ENCODE measurements at regions not wholly inside any gene's neighbourhood (a gene's known extent, or its start where the extent isn't known, plus 50 kb on each side); places are given as distances from the start of the nearest gene placed in this dataset.

- no peak for DNase-seq (ENCODE audit: extremely low read depth, low read depth)
- H3K4me3 ChIP-seq (replicated peaks; ENCODE audit: low read depth, low read length) = no peak overlapping the region
- no peak for TF ChIP-seq CTCF (IDR thresholded peaks at IDR 0.05; ENCODE audit: low read depth, low read length, missing control alignments)
These were observed 536.7 kb upstream of the MMS22L start for GRCh38 chr6:97819710-97820109.

GRCh38 chr6:97820400-97820799 is 537.4 kb upstream of the MMS22L start:
- H3K4me3 ChIP-seq (replicated peaks; ENCODE audit: low read depth, low read length) = no peak overlapping the region
- no peak for TF ChIP-seq CTCF (IDR thresholded peaks at IDR 0.05; ENCODE audit: low read depth, low read length, missing control alignments)
- no peak for DNase-seq (ENCODE audit: extremely low read depth, low read depth)

- DNase-seq (ENCODE audit: extremely low read depth, low read depth) = no peak
- H3K4me3 ChIP-seq (replicated peaks; ENCODE audit: low read depth, low read length) = no peak overlapping the region
- TF ChIP-seq CTCF (IDR thresholded peaks at IDR 0.05; ENCODE audit: low read depth, low read length, missing control alignments) = no peak
These were observed 539.6 kb upstream of the MMS22L start for GRCh38 chr6:97822632-97823031.

GRCh38 chr6:97841763-97842162 is 558.7 kb upstream of the MMS22L start:
- no peak overlapping the region for H3K4me3 ChIP-seq (replicated peaks; ENCODE audit: low read depth, low read length)
- DNase-seq (ENCODE audit: extremely low read depth, low read depth) = peak; percentile 47
- no peak for TF ChIP-seq CTCF (IDR thresholded peaks at IDR 0.05; ENCODE audit: low read depth, low read length, missing control alignments)

- no peak for DNase-seq (ENCODE audit: extremely low read depth, low read depth)
- H3K4me3 ChIP-seq (replicated peaks; ENCODE audit: low read depth, low read length) = no peak overlapping the region
- no peak for TF ChIP-seq CTCF (IDR thresholded peaks at IDR 0.05; ENCODE audit: low read depth, low read length, missing control alignments)
These were observed 559.5 kb upstream of the MMS22L start for GRCh38 chr6:97842521-97842920.

- no peak for DNase-seq (ENCODE audit: extremely low read depth, low read depth)
- no peak overlapping the region for H3K4me3 ChIP-seq (replicated peaks; ENCODE audit: low read depth, low read length)
- no peak for TF ChIP-seq CTCF (IDR thresholded peaks at IDR 0.05; ENCODE audit: low read depth, low read length, missing control alignments)
These were observed 566.4 kb upstream of the MMS22L start for GRCh38 chr6:97849390-97849789.

GRCh38 chr6:97850458-97851212 is 567.6 kb upstream of the MMS22L start:
- TF ChIP-seq CTCF (IDR thresholded peaks at IDR 0.05; ENCODE audit: low read depth, low read length, missing control alignments) = no peak
- DNase-seq (ENCODE audit: extremely low read depth, low read depth) = no peak
- H3K4me3 ChIP-seq (replicated peaks; ENCODE audit: low read depth, low read length) = no peak overlapping the region
